AG04450 (cell line): ENCODE measurements at regions not wholly inside any gene's neighbourhood (a gene's known extent, or its start where the extent isn't known, plus 50 kb on each side); places are given as distances from the start of the nearest gene placed in this dataset.
"Not testable (repeated sequence)": the region's sequence is repeated elsewhere in the genome, so short reads cannot be mapped to it uniquely, and the experiment has no call there.

Experiments
- CTCF ChIA-PET: fragments of 300-600, 350-600 bp; formaldehyde crosslinking; extraction: SDS; loops from one replicate; lab custom pipeline; 2022; ENCODE audit warnings: antibody characterized with exemption, inconsistent platforms; lab: Charles Lee
- POLR2A ChIA-PET: fragments of 350-600 bp; formaldehyde crosslinking; extraction: SDS; loops from one replicate; lab custom pipeline; 2021; ENCODE audit warnings: antibody characterized with exemption, inconsistent platforms; lab: Yijun Ruan, JAX
- DNase-seq: peaks from one replicate; pipeline ENCODE4 v3.0.0-alpha.2; 2011; ENCODE audit warnings: low read depth, low spot score
- H3K27ac ChIP-seq: one replicate; pipeline ENCODE4 v1.5.1; 2012; ENCODE audit warnings: low read depth, low read length, control low read depth
- H3K27me3 ChIP-seq: one replicate; pipeline ENCODE4 v1.6.0; 2012; ENCODE audit warnings: low read length; ENCODE audit not compliant: control insufficient read depth, insufficient read depth
- H3K4me3 ChIP-seq: 2 replicates; pipeline ENCODE4 v1.5.1; 2011; ENCODE audit warnings: mild to moderate bottlenecking, low read depth, low read length, control low read depth
- H3K9me3 ChIP-seq: 2 replicates; pipeline ENCODE4 v1.5.1; 2012; ENCODE audit warnings: low read length; ENCODE audit not compliant: control insufficient read depth, insufficient read depth
- TF ChIP-seq, protein P1 (sequence below): IDR thresholded peaks from 2 replicates; pipeline ENCODE4 v1.5.1; 2011; ENCODE audit warnings: low read depth, low read length, control low read depth, inconsistent platforms

DNA sequence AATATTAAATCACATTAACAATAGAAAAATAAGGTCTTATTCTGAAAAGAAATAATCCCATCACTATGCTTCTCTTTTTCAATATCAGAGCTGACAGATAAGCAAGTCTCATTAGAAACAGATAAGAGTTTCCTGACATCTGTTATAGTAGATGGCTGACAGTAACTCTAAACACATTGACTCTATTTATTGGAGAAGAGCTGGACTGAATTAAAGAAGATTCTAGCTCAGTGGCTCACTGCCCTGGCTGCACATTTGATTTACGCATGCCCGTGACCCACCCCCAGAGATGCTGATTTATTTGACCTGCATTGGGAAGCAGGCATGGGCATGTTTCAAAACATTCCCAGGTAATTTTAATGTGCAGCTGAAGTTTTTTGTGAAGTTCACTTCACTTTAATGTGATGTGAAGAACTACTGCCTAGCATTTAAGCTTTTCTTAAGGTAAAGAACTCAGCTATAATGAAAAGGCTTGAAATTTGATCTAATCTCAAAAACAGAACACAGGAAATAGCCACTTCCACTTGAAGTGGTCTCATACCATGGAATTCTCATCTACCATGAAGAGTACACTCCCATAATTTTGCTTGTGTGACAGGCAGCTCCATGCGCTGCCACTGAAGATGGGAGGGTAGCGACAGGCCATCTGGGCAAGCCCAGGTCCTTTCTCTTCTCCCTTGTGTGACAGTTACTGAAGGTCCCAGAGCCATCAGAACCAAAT is 162.3 kb downstream of the TPBG start:
- no peaks in the 10 kb centered on the region for H3K27me3 ChIP-seq
- no peak overlapping the region for H3K27ac ChIP-seq
- ChIA-PET CTCF (interaction anchor here (0.8 kb wide), 1 partner anchor 255 kb away, joined by 3 read pairs; no protein-coding TSS in a partner anchor), POLR2A (no interaction called here)
- no peak overlapping the region for H3K4me3 ChIP-seq
- TF ChIP-seq, protein P1, sequence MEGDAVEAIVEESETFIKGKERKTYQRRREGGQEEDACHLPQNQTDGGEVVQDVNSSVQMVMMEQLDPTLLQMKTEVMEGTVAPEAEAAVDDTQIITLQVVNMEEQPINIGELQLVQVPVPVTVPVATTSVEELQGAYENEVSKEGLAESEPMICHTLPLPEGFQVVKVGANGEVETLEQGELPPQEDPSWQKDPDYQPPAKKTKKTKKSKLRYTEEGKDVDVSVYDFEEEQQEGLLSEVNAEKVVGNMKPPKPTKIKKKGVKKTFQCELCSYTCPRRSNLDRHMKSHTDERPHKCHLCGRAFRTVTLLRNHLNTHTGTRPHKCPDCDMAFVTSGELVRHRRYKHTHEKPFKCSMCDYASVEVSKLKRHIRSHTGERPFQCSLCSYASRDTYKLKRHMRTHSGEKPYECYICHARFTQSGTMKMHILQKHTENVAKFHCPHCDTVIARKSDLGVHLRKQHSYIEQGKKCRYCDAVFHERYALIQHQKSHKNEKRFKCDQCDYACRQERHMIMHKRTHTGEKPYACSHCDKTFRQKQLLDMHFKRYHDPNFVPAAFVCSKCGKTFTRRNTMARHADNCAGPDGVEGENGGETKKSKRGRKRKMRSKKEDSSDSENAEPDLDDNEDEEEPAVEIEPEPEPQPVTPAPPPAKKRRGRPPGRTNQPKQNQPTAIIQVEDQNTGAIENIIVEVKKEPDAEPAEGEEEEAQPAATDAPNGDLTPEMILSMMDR = no peak
- DNase-seq = no peak
- no peaks in the 10 kb centered on the region for H3K9me3 ChIP-seq

DNA sequence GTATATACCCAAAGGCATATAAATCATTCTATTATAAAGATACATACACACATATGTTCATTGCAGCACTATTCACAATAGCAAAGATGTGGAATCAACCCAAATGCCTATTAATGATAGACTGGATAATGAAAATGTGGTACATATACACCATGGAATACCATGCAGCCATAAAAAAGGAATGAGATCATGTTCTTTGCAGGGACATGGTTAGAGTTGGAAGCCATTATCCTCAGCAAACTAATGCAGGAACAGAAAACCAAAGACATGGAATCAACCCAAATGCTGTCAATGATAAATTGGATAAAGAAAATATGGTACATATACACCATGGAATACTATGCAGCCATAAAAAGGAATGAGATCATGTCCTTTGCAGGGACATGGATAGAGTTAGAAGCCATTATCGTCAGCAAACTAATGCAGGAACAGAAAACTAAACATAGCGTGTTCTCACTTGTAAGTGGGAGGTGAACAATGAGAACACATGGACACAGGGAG is 166.4 kb downstream of the TPBG start:
- H3K9me3 ChIP-seq, H3K27ac ChIP-seq, POLR2A ChIA-PET, H3K27me3 ChIP-seq, CTCF ChIA-PET, H3K4me3 ChIP-seq, DNase-seq: not testable (repeated sequence)

DNA sequence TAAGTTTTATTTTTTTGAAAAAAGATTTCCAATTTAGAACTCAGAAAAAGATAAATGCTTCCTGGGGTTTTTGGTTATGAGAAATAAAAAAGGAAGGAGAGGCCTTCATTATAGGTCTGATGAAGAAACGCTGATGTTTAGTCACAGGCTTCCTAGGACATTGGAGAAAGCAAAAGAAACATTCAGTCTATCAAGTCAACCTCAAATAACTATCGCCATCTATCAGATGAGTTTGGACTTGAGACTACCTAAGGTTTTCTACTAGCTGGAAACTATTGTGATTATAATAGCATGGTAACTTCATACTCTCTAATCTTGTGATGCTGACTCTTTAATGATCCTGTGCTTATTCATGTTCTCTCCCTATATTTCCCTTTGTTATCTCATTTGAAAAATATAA is 171.3 kb downstream of the TPBG start:
- CTCF ChIA-PET = no interaction called here
- TF ChIP-seq, protein P1 = no peak
- peaks cover 3% of the 10 kb centered on the region for H3K27me3 ChIP-seq
- H3K9me3 ChIP-seq = no peaks in the 10 kb centered on the region
- H3K4me3 ChIP-seq = no peak overlapping the region
- POLR2A ChIA-PET = no interaction called here
- no peak for DNase-seq
- H3K27ac ChIP-seq = no peak overlapping the region

DNA sequence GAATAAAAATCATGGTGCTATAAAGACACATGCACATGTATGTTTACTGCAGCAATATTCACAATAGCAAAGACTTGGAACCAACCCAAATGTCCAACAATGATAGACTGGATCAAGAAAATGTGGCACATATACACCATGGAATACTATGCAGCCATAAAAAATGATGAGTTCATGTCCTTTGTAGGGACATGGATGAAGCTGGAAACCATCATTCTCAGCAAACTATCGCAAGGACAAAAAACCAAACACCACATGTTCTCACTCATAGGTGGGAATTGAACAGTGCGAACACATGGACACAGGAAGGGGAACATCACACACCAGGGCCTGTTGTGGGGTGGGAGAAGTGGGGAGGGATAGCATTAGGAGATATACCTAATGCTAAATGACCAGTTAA is 185.9 kb downstream of the TPBG start:
- POLR2A ChIA-PET, H3K27me3 ChIP-seq, H3K27ac ChIP-seq, H3K9me3 ChIP-seq, CTCF ChIA-PET, DNase-seq, H3K4me3 ChIP-seq: not testable (repeated sequence)

DNA sequence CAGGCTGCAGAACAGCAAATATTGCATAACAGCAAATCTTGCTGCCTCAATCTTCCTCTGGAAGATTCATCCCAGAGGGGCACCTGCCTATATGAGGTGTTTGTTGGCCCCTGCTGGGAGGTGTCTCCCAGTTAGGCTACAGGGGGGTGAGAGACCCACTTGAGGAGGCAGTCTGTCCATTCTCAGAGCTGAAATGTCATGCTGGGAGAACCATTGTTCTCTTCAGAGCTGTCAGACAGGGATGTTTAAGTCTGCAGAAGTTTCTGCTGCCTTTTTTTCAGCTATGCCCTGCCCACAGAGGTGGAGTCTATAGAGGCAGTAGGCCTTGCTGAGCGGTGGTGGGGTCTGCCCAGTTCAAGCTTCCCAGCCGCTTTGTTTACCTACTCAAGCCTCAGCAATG is 187.7 kb downstream of the TPBG start:
- POLR2A ChIA-PET, H3K4me3 ChIP-seq, CTCF ChIA-PET, H3K9me3 ChIP-seq, H3K27me3 ChIP-seq, H3K27ac ChIP-seq, DNase-seq: not testable (repeated sequence)

DNA sequence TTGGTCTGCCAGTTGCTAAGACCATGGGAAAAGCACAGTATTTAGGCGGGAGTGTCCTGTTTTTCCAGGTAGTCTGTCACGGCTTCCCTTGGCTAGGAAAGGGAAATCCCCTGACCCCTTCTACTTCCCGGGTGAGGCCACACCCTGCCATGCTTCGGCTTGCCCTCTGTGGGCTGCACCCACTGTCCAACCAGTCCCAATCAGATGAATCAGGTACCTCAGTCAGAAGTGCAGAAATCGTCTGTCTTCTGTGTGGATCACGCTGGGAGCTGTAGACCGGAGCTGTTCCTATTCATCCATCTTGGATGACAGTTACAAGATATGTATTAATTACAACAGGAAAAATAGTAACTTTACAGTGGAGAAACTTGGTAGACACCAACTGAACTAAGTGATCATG is 188.2 kb downstream of the TPBG start:
- Histone ChIP-seq H3K9me3 (no peaks in the 10 kb centered on the region), H3K4me3 (no peak overlapping the region), H3K27me3 (no peaks in the 10 kb centered on the region), H3K27ac (no peak overlapping the region)
- DNase-seq = no peak
- POLR2A ChIA-PET = no interaction called here
- CTCF ChIA-PET = no interaction called here
- TF ChIP-seq, protein P1 = no peak
